ENCODE measurements at regions not wholly inside any gene's neighbourhood (a gene's known extent, or its start where the extent isn't known, plus 50 kb on each side); places are given as distances from the start of the nearest gene placed in this dataset.

GRCh38 chr4:181687116-181687515, 556.1 kb upstream of the TENM3 start:
- intact Hi-C loops (cut with micrococcal nuclease), result loop anchor here (5.0 to 10.0 kb wide), 4 partner anchors 270 to 1238 kb away; no protein-coding TSS in a partner anchor

More at GRCh38 chr4:181687116-181687515, 556.1 kb upstream of the TENM3 start:
- H3K4me1 ChIP-seq (ENCODE audit: control insufficient read depth, insufficient read depth, low read length), result peaks cover 11% of the 10 kb centered on the region
- H3K4me2 ChIP-seq (ENCODE audit: low read depth, low read length), result no peak overlapping the region
- TF ChIP-seq POLR2A (IDR thresholded peaks at IDR 0.05; ENCODE audit: low read depth, low read length) (no peak), MAFK (IDR thresholded peaks at IDR 0.05; ENCODE audit: low read depth, low read length) (no peak), RAD21 (IDR thresholded peaks at IDR 0.05; ENCODE audit: low read length) (no peak), RCOR1 (IDR thresholded peaks at IDR 0.05; ENCODE audit: insufficient replicate concordance, low read length) (no peak), MAZ (IDR thresholded peaks at IDR 0.05; ENCODE audit: borderline replicate concordance, low read depth, low read length) (no peak), FOS (IDR thresholded peaks at IDR 0.05; ENCODE audit: low read depth, low read length) (no peak), BHLHE40 (IDR thresholded peaks at IDR 0.05; ENCODE audit: low read depth, low read length) (no peak), USF2 (IDR thresholded peaks at IDR 0.05; ENCODE audit: low read depth, low read length) (no peak), RFX5 (IDR thresholded peaks at IDR 0.05; ENCODE audit: low read depth, low read length) (no peak), NFE2L2 (IDR thresholded peaks at IDR 0.05; ENCODE audit: low read depth, low read length) (no peak), CHD1 (IDR thresholded peaks at IDR 0.05; ENCODE audit: low read depth, low read length) (no peak), MXI1 (IDR thresholded peaks at IDR 0.05; ENCODE audit: borderline replicate concordance, low read depth, low read length) (no peak), ELK1 (IDR thresholded peaks at IDR 0.05; ENCODE audit: borderline replicate concordance, low read depth, low read length) (no peak), SMC3 (IDR thresholded peaks at IDR 0.05; ENCODE audit: low read depth, low read length) (no peak), CTCF (conservative IDR thresholded peaks at IDR 0.05; ENCODE audit: low read depth, low read length) (no peak), CEBPB (IDR thresholded peaks at IDR 0.05; ENCODE audit: low read depth, low read length) (no peak)
- H3K56ac ChIP-seq (ENCODE audit: extremely low read depth, insufficient read depth, low read length), result no peak overlapping the region
- no peak overlapping the region for H3K27ac ChIP-seq (ENCODE audit: insufficient read depth, low read length)
- WGBS, 2 experiments (ENCODE audit: extremely low coverage in 2 of 2, insufficient read length in 1 of 2), result no CpG with 5 or more reads among the region's 4 CpGs
- H2BK120ac ChIP-seq (ENCODE audit: low read depth, low read length), result peak overlapping the region; percentile 82
- no peak overlapping the region for H2AFZ ChIP-seq (replicated peaks; ENCODE audit: low read length, poor library complexity)
- peak overlapping the region; percentile 67 for H2BK20ac ChIP-seq (ENCODE audit: low read depth, low read length)
- peak overlapping the region; percentile 73 for H3K14ac ChIP-seq (replicated peaks; ENCODE audit: low read depth, low read length)
- H3K36me3 ChIP-seq (ENCODE audit: control insufficient read depth, insufficient read depth, low read length), result no peaks in the 10 kb centered on the region
- H2AK9ac ChIP-seq (replicated peaks; ENCODE audit: low read depth, low read length, poor library complexity), result no peak overlapping the region
- H3K23ac ChIP-seq (ENCODE audit: low read depth, low read length), result no peak overlapping the region
- peak overlapping the region in 1 of 2 experiments; percentile 64; a peak in 2 of 4 replicates for H4K8ac ChIP-seq (ENCODE audit: low read depth in 2 of 2, low read length in 2 of 2)
- H4K5ac ChIP-seq (ENCODE audit: low read depth, low read length), result no peak overlapping the region
- dilution Hi-C loops (cut with HindIII; ENCODE audit: low sequenced_read_pairs, unreplicated experiment), result no loop called here
- H3K18ac ChIP-seq (ENCODE audit: low read depth, low read length), result no peak overlapping the region; the same call in 1 of the 2 replicates
- no peaks in the 10 kb centered on the region for H4K20me1 ChIP-seq (ENCODE audit: insufficient read depth, low read length)
- H3K9me3 ChIP-seq (ENCODE audit: control insufficient read depth, insufficient read depth, low read length), result no peaks in the 10 kb centered on the region
- no peaks in the 10 kb centered on the region for H3K79me1 ChIP-seq (ENCODE audit: low read depth in 1 of 2, low read length in 2 of 2)
- peak overlapping the region; percentile 34 for H3K4ac ChIP-seq (ENCODE audit: low read depth, low read length)
- in situ Hi-C loops (cut with MboI; ENCODE audit: low sequenced_read_pairs), result no loop called here
- H2AK5ac ChIP-seq (ENCODE audit: low read depth, low read length), result no peak overlapping the region
- no peak overlapping the region for H3K9ac ChIP-seq (ENCODE audit: low read depth, low read length)
- H3K9me1 ChIP-seq (ENCODE audit: insufficient read depth, low read length), result peaks cover 7% of the 10 kb centered on the region; the same call in 1 of the 2 replicates
- peak overlapping the region; percentile 53 for H2BK5ac ChIP-seq (ENCODE audit: low read depth, low read length, poor library complexity, severe bottlenecking)
- no peak overlapping the region for H3K4me3 ChIP-seq (ENCODE audit: insufficient read depth, low read depth, low read length)
- peak overlapping the region; percentile 69 for H4K91ac ChIP-seq (ENCODE audit: insufficient read depth, low read depth, low read length)
- no peaks in the 10 kb centered on the region for H3K27me3 ChIP-seq (ENCODE audit: control insufficient read depth, insufficient read depth, low read length)
- 0 out of 3 replicates have a peak overlapping the region, but pooled peaks have one; percentile 45 for H2BK15ac ChIP-seq (ENCODE audit: low read depth, low read length)
- no peak for ATAC-seq (ENCODE audit: low read depth)
- peak; percentile 22 for DNase-seq
- ChIA-PET POLR2A (ENCODE audit: unreplicated experiment) (no interaction called here), CTCF (no interaction called here)
- no TSS peak for BruUV-seq (replicated peaks)

All from IMR-90 (cell line).